Urinary bladder (tissue), 3 donors: ENCODE measurements at regions not wholly inside any gene's neighbourhood (a gene's known extent, or its start where the extent isn't known, plus 50 kb on each side); places are given as distances from the start of the nearest gene placed in this dataset.

Experiments
- DNase-seq: peaks from one replicate; pipeline ENCODE4 v3.0.0-alpha.2; 2015; ENCODE audit errors: extremely low spot score
- H3K27ac ChIP-seq: one replicate; pipeline ENCODE4 v1.5.1; 2013; ENCODE audit warnings: low read depth, mild to moderate bottlenecking, moderate library complexity
- H3K36me3 ChIP-seq: one replicate; pipeline ENCODE4 v1.6.1; 2013; ENCODE audit warnings: mild to moderate bottlenecking, moderate library complexity; ENCODE audit not compliant: insufficient read depth
- H3K4me1 ChIP-seq: one replicate; pipeline ENCODE4 v1.6.1; 2013; ENCODE audit warnings: mild to moderate bottlenecking, moderate library complexity; ENCODE audit not compliant: insufficient read depth
- H3K4me3 ChIP-seq: one replicate; pipeline ENCODE4 v1.5.1; 2013; ENCODE audit warnings: low read depth, low read length
- WGBS: extraction: QIAGEN DNeasy Blood & Tissue Kit; methylation state at CpG from one replicate; pipeline ENCODE4 v1.1.7; 2013; 5-methylcytosine and 5-hydroxymethylcytosine counted together
- donor health status: healthy with polysubstance abuse.
- donor health status: healthy.

DNA sequence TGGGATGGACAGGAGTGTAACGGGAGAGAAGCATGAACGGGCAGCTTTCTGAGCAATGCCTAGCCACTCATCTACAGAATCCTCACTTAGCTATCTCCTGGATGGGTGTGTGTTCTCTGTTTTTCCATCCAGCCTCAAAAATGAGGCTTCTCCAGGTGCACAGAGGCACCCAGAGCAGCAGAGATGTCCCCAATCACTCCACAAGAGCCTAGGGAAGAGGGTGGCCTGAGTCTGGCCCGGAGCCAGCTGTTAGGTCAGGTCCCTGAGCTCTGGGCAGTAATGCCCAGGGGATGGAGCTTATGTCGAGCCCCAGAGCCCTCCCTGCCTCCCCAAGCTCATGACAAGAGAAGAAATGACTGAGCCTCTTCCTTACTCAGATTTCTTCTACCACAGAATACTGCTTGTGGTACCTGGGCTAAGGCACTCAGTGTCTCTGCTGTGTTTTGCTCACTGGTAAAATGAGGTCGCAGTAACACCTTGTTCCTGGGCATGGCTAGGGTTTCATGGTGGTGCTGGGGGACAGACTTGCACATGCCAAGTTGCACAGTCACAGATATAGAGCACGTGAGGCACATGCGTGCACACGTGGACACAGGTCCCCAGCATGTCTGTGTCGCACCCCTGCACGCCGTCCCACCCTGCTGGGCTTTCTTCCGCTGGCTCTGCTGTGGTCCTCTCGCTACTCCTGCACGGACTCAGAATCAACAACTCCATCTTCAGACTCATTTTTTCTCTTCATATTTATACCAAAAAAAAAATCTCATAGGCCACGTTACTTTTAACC, 86.6 kb upstream of the SOX1 start:
- Histone ChIP-seq H3K27ac (no peak overlapping the region), H3K36me3 (no peaks in the 10 kb centered on the region), H3K4me3 (no peak overlapping the region), H3K4me1 (no peaks in the 10 kb centered on the region)
- no peak for DNase-seq
- WGBS: 88% methylated on average over 15 of the region's 15 CpGs

GRCh38 chr13:111981006-111981405, 85.9 kb upstream of the SOX1 start:
- H3K4me1 ChIP-seq: no peaks in the 10 kb centered on the region
- H3K27ac ChIP-seq: no peak overlapping the region
- WGBS: 88% methylated on average over 12 of the region's 12 CpGs
- H3K4me3 ChIP-seq: no peak overlapping the region
- no peak for DNase-seq
- H3K36me3 ChIP-seq: no peaks in the 10 kb centered on the region

DNA sequence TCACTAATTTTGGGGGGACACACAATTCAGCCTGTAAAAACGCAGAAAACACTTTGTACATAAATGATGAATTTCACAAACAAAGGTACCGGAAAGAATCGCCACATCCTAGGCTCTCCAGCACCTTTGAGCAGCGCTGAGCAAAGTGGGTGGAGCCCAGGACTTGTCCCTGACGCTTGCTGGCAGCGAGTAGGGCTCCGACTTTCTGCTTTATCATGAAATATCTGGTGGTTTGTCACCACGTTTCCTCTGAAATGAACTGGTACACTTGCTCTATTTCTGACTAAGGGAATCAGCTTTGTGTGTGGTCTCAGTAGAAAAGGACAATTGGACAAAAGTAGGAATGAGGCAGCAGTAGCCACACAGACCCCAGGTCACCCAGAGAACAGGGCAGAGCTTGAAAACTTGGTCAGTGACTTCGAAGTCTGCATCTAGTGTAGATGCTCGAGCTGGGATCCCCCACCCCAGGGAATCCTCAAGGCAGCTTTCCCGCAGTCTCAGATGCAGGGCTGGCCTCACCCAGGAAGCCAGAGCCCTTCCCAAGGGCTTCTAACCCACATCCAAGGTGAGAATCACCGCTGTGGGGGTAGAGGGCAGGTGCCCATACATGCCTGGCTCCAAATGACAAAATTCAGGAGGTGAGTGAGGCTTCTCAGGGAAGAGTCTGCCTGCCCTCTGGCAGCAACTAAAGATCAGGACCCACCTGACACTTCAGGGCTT, 85.3 kb upstream of the SOX1 start:
- WGBS: 62% methylated on average over 12 of the region's 12 CpGs
- Histone ChIP-seq H3K36me3 (no peaks in the 10 kb centered on the region), H3K27ac (no peak overlapping the region), H3K4me3 (no peak overlapping the region), H3K4me1 (no peaks in the 10 kb centered on the region)
- DNase-seq: no peak

DNA sequence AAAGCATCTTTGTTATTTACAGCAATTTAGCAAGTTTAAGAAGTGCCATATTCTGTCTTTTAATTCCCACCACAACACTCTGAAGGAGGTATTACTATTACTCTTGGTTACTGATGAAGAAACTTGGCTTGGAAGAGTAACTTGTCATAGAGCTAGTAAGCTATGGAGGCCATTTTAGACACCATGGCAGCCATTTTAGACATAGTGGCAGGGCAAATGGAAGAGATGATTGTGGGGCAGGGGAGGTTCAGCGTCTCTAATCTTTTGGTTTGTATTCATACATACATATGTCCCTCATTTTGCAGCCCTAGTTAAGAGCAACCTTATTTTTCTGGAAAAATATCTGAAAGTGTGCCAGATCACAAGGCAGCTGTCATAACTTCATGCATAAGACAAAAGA, 82.6 kb upstream of the SOX1 start:
- H3K27ac ChIP-seq: no peak overlapping the region
- DNase-seq: no peak
- 92% methylated on average over 1 of the region's 1 CpG for WGBS
- H3K4me3 ChIP-seq: no peak overlapping the region
- no peaks in the 10 kb centered on the region for H3K36me3 ChIP-seq
- H3K4me1 ChIP-seq: no peaks in the 10 kb centered on the region

GRCh38 chr13:111990362-111990761, 76.6 kb upstream of the SOX1 start:
- DNase-seq: no peak
- Histone ChIP-seq H3K27ac (no peak overlapping the region), H3K4me3 (no peak overlapping the region), H3K36me3 (no peaks in the 10 kb centered on the region), H3K4me1 (no peaks in the 10 kb centered on the region)
- WGBS: 89% methylated on average over 1 of the region's 1 CpG

DNA sequence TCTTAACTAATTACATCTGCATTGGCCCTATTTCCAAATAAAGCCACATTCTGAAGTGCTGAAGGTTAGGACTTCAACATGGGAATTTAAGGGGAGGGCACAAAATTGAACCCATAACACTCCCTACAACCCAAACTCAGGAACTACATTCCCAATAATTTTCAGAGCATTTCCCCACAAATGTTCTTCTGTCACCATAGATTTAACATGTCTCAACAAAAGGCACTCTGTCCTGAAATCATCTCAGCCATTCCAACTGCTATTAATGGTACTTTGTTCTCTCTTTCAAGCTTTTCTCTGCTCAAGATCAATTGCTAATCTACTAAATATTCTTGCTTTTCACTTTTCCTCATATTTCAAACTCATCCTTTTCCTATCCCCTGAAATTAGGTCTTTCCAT, 74.0 kb upstream of the SOX1 start:
- no peak for DNase-seq
- H3K4me3 ChIP-seq: no peak overlapping the region
- H3K27ac ChIP-seq: no peak overlapping the region
- H3K36me3 ChIP-seq: no peaks in the 10 kb centered on the region
- no peaks in the 10 kb centered on the region for H3K4me1 ChIP-seq

DNA sequence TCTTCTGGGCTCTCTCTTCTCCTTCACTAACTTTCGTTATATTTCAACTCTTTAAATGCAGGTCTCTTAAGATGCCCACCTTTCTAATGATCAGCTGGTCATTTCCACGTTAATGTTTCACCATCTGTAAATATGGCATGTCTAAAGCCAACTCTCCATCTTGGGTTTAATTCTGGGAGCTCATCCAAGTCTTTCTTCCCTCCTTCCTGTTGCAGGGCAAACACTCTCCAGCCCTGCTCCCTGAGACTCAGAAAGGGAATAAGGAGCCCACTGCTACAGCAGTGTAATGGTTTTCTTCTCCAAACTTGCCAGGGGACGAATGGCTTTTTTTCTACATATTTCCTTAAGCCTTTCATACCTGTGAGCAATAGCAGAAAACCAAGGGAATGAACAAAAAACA, 73.3 kb upstream of the SOX1 start:
- no peaks in the 10 kb centered on the region for H3K4me1 ChIP-seq
- WGBS: 53% methylated on average over 3 of the region's 3 CpGs
- H3K27ac ChIP-seq: no peak overlapping the region
- H3K36me3 ChIP-seq: no peaks in the 10 kb centered on the region
- DNase-seq: no peak
- H3K4me3 ChIP-seq: no peak overlapping the region

DNA sequence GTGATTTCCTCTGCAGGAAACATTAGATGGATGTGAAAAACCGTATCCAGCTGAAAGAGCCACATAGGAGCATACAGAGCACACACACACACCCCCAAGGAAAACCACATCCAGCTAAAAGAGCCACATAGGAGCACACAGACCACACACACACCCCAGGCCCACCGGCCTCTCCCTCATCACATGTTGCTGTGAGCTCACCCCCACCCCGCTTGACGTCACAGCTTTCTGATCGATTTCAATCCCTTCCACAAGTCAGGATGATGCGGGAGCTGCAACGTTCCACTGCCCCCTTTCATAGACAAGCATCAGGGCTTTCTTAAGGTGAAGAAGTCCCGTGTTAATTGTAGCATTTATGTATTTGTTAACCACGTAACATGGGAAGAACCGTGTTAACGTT, 72.4 kb upstream of the SOX1 start:
- H3K4me3 ChIP-seq: no peak overlapping the region
- WGBS: 83% methylated on average over 11 of the region's 11 CpGs
- no peaks in the 10 kb centered on the region for H3K36me3 ChIP-seq
- H3K27ac ChIP-seq: no peak overlapping the region
- DNase-seq: no peak
- H3K4me1 ChIP-seq: no peaks in the 10 kb centered on the region

DNA sequence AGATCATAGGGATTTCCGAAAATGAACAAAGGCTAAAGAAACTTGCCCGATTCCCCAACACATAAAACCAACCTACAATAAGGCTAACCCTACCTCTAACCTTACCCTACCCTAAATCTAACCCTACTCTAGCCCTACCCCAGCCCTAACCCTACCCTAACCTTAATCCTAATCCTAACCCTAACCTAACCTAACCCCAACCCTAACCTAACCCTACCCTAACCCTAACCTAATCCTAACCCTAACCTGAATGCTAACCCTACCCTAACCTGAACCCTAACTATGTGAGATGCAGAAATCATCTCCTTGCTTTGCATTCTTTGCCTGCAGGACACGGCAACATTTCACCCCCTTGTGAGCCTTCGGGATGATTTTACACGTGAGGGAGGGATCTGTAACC, 67.6 kb upstream of the SOX1 start:
- H3K27ac ChIP-seq: no peak overlapping the region
- no peak for DNase-seq
- 75% methylated on average over 5 of the region's 5 CpGs for WGBS
- H3K36me3 ChIP-seq: no peaks in the 10 kb centered on the region
- H3K4me3 ChIP-seq: no peak overlapping the region
- H3K4me1 ChIP-seq: no peaks in the 10 kb centered on the region

DNA sequence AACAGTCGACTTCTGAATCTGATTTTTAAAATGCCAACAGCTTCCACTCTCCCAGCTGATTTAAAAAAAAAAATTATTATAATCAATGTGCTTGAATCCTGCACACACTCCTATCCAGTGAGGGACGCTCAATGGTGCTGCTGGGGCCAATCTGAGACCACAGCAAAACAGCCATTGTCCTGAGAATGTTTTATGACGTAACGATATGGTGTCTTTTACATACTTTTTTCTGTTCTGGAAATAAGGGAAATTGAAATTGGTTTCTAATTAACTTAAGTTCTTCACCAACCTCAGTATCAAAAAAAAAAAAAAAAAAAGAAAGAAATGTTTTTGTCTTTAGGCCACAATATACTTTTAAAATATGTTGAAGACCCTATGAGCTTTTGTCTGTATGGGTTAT, 66.1 kb upstream of the SOX1 start:
- no peak for DNase-seq
- H3K4me1 ChIP-seq: no peaks in the 10 kb centered on the region
- WGBS: 87% methylated on average over 4 of the region's 4 CpGs
- H3K27ac ChIP-seq: no peak overlapping the region
- no peak overlapping the region for H3K4me3 ChIP-seq
- H3K36me3 ChIP-seq: no peaks in the 10 kb centered on the region

GRCh38 chr13:112001571-112001970, 65.4 kb upstream of the SOX1 start:
- H3K4me1 ChIP-seq: no peaks in the 10 kb centered on the region
- no peak overlapping the region for H3K27ac ChIP-seq
- DNase-seq: no peak
- 89% methylated on average over 5 of the region's 5 CpGs for WGBS
- H3K36me3 ChIP-seq: no peaks in the 10 kb centered on the region
- H3K4me3 ChIP-seq: no peak overlapping the region

DNA sequence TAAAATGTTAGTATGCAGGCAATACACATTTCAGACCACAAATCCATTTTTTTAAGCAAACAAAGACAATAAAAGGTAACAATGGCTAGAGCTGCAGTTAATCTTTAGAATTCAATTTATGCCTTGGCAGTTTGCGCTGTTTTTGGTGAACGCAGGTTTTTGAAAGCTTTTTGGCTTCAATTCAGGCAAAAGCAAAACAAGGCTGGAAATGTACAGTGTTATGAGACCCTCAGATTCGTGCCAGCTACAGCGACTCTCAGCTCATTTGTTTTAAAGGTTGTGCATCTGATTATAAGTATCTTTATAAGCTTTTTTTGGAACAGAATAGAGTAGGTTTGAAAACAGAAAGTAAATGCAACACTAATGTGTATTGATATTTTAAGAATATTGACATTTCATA, 63.6 kb upstream of the SOX1 start:
- Histone ChIP-seq H3K36me3 (no peaks in the 10 kb centered on the region), H3K27ac (no peak overlapping the region), H3K4me1 (no peaks in the 10 kb centered on the region), H3K4me3 (no peak overlapping the region)
- WGBS: 61% methylated on average over 4 of the region's 4 CpGs
- DNase-seq: no peak

- no peak for DNase-seq
- Histone ChIP-seq H3K4me1 (no peaks in the 10 kb centered on the region), H3K36me3 (no peaks in the 10 kb centered on the region), H3K27ac (no peak overlapping the region), H3K4me3 (no peak overlapping the region)
- 79% methylated on average over 3 of the region's 3 CpGs for WGBS
These were observed 63.0 kb upstream of the SOX1 start for GRCh38 chr13:112003941-112004340.

GRCh38 chr13:112005925-112006324, 61.0 kb upstream of the SOX1 start:
- Histone ChIP-seq H3K4me3 (no peak overlapping the region), H3K4me1 (no peaks in the 10 kb centered on the region), H3K27ac (no peak overlapping the region), H3K36me3 (no peaks in the 10 kb centered on the region)
- WGBS: 87% methylated on average over 3 of the region's 3 CpGs
- no peak for DNase-seq
